MM.1S (cell line): ENCODE measurements at regions not wholly inside any gene's neighbourhood (a gene's known extent, or its start where the extent isn't known, plus 50 kb on each side); places are given as distances from the start of the nearest gene placed in this dataset.

ENCODE experiments used
- CTCF ChIP-seq: fragments of 300-600 bp; sonication (generic); IDR thresholded peaks from 2 replicates; pipeline ENCODE4 v1.5.1; 2016; ENCODE audit warnings: antibody characterized with exemption, low read length, mixed read lengths
- EZH2 ChIP-seq: fragments of 300-600 bp; sonication (generic); optimal IDR thresholded peaks from 2 replicates; pipeline ENCODE3; 2017; ENCODE audit warnings: low read depth, mild to moderate bottlenecking, antibody characterized with exemption, low read length, mixed read lengths
- EZH2phosphoT487 ChIP-seq: fragments of 300-600 bp; sonication (generic); IDR thresholded peaks from 2 replicates; pipeline ENCODE4 v1.6.1; 2018; ENCODE audit warnings: antibody characterized with exemption, low read length

- no peak for TF ChIP-seq CTCF
- no peak for TF ChIP-seq EZH2
- TF ChIP-seq EZH2phosphoT487 = no peak
Observed at GRCh38 chr5:29134418-29134817, 2059.1 kb upstream of the CDH6 start.
